ENCODE measurements at regions not wholly inside any gene's neighbourhood (a gene's known extent, or its start where the extent isn't known, plus 50 kb on each side); places are given as distances from the start of the nearest gene placed in this dataset.
"Not testable (repeated sequence)": the region's sequence is repeated elsewhere in the genome, so short reads cannot be mapped to it uniquely, and the experiment has no call there.

GRCh38 chr15:38944536-38944935 lies 379.9 kb upstream of the RASGRP1 start:
- DNase-seq (ENCODE audit: low spot score) = no peak

- no peak for DNase-seq (ENCODE audit: low spot score)
Observed at GRCh38 chr15:38945551-38946298, 381.1 kb upstream of the RASGRP1 start.

- DNase-seq (ENCODE audit: low spot score) = no peak
Observed at GRCh38 chr15:38954090-38954489, 389.5 kb upstream of the RASGRP1 start.

GRCh38 chr15:38961456-38961855 lies 396.8 kb upstream of the RASGRP1 start:
- no peak for DNase-seq (ENCODE audit: low spot score)

- no peak for DNase-seq (ENCODE audit: low spot score)
Observed at GRCh38 chr15:38961931-38962330, 397.3 kb upstream of the RASGRP1 start.

GRCh38 chr15:38972831-38973230 lies 408.2 kb upstream of the RASGRP1 start:
- DNase-seq (ENCODE audit: low spot score) = no peak

GRCh38 chr15:38975282-38975990 lies 410.8 kb upstream of the RASGRP1 start:
- DNase-seq (ENCODE audit: low spot score) = no peak

GRCh38 chr15:38991126-38991525 lies 426.5 kb upstream of the RASGRP1 start:
- DNase-seq (ENCODE audit: low spot score) = no peak

- no peak for DNase-seq (ENCODE audit: low spot score)
Observed at GRCh38 chr15:38991701-38992100, 427.1 kb upstream of the RASGRP1 start.

- no peak for DNase-seq (ENCODE audit: low spot score)
Observed at GRCh38 chr15:38992506-38992905, 427.9 kb upstream of the RASGRP1 start.

- DNase-seq (ENCODE audit: low spot score) = no peak
Observed at GRCh38 chr15:38992930-38993329, 428.3 kb upstream of the RASGRP1 start.

GRCh38 chr15:38994310-38994709 lies 429.7 kb upstream of the RASGRP1 start:
- no peak for DNase-seq (ENCODE audit: low spot score)

- no peak for DNase-seq (ENCODE audit: low spot score)
Observed at GRCh38 chr15:38996111-38996631, 431.6 kb upstream of the RASGRP1 start.

- DNase-seq (ENCODE audit: low spot score) = no peak
Observed at GRCh38 chr15:38997841-38998240, 433.2 kb upstream of the RASGRP1 start.

GRCh38 chr15:39000008-39000734 lies 435.6 kb upstream of the RASGRP1 start:
- DNase-seq (ENCODE audit: low spot score) = no peak

GRCh38 chr15:39009740-39010139 lies 445.1 kb upstream of the RASGRP1 start:
- DNase-seq (ENCODE audit: low spot score) = no peak

GRCh38 chr15:39011066-39011465 lies 446.5 kb upstream of the RASGRP1 start:
- not testable (repeated sequence) for DNase-seq (ENCODE audit: low spot score)

GRCh38 chr15:39013262-39013661 lies 448.6 kb upstream of the RASGRP1 start:
- no peak for DNase-seq (ENCODE audit: low spot score)

- no peak for DNase-seq (ENCODE audit: low spot score)
Observed at GRCh38 chr15:39014682-39015081, 450.1 kb upstream of the RASGRP1 start.

- no peak for DNase-seq (ENCODE audit: low spot score)
Observed at GRCh38 chr15:39016706-39017105, 452.1 kb upstream of the RASGRP1 start.

- DNase-seq (ENCODE audit: low spot score) = no peak
Observed at GRCh38 chr15:39018966-39019365, 454.4 kb upstream of the RASGRP1 start.

GRCh38 chr15:39021341-39021740 lies 456.7 kb upstream of the RASGRP1 start:
- no peak for DNase-seq (ENCODE audit: low spot score)
